ENCODE measurements at regions not wholly inside any gene's neighbourhood (a gene's known extent, or its start where the extent isn't known, plus 50 kb on each side); places are given as distances from the start of the nearest gene placed in this dataset.
"Not testable (repeated sequence)": the region's sequence is repeated elsewhere in the genome, so short reads cannot be mapped to it uniquely, and the experiment has no call there.

DNA sequence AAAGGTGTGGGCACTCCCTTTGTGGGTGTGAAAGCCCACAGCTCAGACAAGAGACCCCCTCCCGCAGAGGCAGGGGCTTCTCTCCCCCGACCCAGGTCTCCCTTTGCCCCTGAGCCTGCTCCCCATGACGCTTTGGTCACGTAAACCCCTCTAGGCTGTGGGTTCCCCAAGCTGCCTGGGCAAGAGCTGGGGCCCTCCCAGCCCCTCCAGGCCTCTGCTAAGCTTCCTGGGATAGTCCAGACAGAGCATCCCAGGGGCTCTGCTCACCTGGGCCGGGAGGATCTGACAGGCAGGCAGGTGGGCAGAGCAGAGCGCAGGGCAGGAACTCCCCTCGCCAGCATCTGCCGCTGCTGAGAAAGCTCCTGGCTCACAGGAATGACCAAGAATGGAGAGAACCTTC is 177.3 kb downstream of the BANP start:
- TF ChIP-seq, protein P1, sequence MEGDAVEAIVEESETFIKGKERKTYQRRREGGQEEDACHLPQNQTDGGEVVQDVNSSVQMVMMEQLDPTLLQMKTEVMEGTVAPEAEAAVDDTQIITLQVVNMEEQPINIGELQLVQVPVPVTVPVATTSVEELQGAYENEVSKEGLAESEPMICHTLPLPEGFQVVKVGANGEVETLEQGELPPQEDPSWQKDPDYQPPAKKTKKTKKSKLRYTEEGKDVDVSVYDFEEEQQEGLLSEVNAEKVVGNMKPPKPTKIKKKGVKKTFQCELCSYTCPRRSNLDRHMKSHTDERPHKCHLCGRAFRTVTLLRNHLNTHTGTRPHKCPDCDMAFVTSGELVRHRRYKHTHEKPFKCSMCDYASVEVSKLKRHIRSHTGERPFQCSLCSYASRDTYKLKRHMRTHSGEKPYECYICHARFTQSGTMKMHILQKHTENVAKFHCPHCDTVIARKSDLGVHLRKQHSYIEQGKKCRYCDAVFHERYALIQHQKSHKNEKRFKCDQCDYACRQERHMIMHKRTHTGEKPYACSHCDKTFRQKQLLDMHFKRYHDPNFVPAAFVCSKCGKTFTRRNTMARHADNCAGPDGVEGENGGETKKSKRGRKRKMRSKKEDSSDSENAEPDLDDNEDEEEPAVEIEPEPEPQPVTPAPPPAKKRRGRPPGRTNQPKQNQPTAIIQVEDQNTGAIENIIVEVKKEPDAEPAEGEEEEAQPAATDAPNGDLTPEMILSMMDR (IDR thresholded peaks at IDR 0.05; ENCODE audit: low read depth, low read length): no peak
- no peak for DNase-seq (ENCODE audit: extremely low read depth, low read depth)

DNA sequence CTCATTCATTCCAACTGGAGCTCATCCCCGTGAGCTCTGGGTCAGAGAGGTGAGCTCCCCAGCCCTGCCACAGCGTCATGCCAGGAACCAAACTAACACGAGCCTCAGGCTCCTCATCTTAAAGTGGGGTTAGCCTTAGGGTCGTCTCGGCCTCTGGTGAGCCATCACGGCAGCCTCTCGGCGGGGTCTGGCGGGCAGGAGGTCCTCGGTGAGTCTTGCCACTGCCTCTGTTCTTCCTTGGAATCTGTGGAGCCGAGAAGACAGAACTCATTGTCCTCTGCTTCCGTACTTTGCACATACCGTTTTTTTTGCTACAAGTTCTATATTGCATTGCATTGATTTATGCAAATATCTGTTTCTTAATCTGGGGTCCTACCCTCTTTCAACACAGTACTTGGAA is 177.9 kb downstream of the BANP start:
- DNase-seq (ENCODE audit: extremely low read depth, low read depth): not testable (repeated sequence)

DNA sequence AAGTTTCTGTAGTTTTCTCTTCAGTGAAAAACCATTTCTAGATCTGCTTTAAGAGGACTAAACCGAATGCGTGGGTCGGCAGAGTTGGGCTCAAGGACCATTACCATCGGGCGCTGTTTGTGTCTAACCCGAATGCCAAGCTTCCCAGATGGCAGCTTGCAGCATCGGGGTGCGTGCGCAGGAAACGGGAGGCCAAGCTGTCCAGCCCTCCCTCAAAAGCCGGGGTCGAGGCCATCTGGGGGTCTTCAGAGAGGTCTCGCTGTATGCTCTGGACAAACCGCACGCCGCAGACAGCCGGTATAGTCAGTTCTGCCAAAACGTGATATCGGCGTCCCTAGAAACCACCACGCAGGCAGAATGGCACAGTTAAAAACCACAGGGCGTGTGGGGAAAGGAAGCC is 178.8 kb downstream of the BANP start:
- TF ChIP-seq, protein P1 (IDR thresholded peaks at IDR 0.05; ENCODE audit: low read depth, low read length): no peak
- no peak for DNase-seq (ENCODE audit: extremely low read depth, low read depth)

DNA sequence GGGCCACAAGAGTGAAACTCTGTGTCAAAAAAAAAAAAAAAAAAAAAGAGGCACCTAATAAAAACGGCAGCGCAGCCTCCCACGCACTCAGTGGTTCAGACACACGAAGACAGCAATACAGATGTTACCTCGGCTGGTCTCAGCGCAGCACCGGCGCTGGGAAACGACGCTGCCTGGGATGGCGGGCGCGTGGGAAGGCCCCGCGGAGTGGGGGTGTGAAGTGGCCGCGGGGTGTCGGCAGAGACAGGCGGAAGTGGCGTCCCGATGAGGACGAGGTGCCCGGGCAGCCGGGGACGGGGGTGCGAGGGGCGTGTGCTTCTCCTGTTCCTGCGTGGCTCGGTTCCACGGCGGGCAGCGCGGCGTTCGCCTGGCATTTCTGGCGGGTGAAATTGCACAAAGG is 179.4 kb downstream of the BANP start:
- TF ChIP-seq, protein P1 (IDR thresholded peaks at IDR 0.05; ENCODE audit: low read depth, low read length): no peak
- no peak for DNase-seq (ENCODE audit: extremely low read depth, low read depth)

DNA sequence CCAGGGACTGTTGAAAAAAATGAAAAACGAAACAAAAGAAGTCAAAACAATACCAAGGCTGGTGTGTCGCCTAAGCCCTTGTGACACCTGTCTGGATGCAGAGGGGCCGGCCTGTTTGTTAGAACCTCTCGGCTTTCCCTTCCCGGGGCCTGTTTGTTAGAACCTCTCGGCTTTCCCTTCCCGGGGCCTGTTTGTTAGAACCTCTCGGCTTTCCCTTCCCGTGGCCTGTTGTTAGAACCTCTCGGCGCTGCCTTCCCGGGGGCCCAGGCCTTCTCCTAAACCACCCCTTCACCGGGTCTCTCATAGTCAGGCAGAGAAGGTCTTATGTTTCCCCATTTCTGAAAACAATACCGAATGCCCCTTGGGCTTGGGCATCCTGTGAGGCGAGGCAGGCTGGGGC is 180.0 kb downstream of the BANP start:
- TF ChIP-seq, protein P1 (IDR thresholded peaks at IDR 0.05; ENCODE audit: low read depth, low read length): no peak
- no peak for DNase-seq (ENCODE audit: extremely low read depth, low read depth)

DNA sequence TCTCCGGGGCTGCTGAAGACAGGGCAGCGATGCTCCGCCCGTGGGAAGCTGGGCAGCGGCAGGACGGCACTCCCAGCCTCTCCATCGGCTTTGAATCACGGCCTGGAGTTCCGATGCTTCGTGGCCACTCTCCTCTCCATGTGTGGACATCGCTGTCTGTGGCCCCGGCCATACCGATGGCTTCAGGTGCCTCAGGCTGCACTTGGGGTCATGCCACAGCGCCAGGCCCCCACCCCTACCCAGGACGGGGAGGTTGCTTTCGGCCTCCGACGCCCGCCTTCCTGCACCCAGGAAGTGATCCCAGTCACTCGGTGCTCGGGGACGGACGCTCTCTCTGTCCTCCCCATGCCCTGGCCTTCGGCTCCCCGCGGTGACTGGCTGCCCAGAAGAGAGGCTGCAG is 180.7 kb downstream of the BANP start:
- TF ChIP-seq, protein P1 (IDR thresholded peaks at IDR 0.05; ENCODE audit: low read depth, low read length): no peak
- no peak for DNase-seq (ENCODE audit: extremely low read depth, low read depth)

DNA sequence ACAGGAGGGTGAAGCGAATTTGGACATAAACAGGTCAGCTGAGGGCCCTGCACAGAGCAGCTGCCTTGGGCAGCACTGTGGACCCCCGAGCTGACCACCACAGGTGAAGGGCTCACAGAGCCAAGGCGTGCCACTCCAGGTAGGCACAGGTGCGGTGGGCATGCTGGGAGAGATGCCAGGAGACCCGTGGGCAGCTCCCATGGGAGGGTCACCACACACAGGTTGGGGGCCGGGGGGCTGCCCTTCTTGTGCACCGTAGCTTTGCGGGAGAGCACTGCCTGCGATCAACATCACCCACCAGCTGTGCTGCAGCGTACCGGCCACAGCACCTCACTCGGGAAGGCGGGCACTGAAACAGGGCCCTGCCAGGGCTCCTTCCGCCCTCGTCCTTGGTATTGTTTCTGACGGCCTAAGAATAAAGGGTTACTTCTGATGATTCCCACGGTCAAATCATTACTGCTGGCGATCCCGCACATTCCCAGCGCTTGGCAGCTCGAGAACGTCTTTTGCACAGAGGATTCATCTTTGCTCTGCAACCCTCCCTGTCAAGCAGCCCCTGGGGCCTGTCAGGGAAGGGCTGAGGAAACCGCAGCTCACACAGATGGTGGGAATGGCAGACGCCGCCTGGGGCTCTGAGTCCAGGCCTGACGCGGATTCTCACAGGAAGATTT is 181.7 kb downstream of the BANP start:
- TF ChIP-seq, protein P1 (IDR thresholded peaks at IDR 0.05; ENCODE audit: low read depth, low read length): no peak
- DNase-seq (ENCODE audit: extremely low read depth, low read depth): no peak

DNA sequence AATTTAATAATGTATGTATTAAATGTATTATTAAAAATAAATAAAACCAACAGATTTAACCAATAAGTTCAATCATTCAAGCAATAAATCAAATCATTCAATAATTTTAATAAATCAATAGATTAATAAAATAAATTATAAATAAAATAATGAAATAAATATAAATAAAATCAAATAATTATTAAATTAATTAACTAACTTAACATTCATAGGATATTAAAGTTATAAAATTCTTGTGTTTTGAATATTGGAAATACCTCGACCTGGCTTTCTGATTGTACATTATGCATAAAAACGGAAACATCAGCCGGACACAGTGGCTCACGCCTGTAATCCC is 182.2 kb downstream of the BANP start:
- DNase-seq (ENCODE audit: extremely low read depth, low read depth): no peak
- TF ChIP-seq, protein P1 (IDR thresholded peaks at IDR 0.05; ENCODE audit: low read depth, low read length): no peak

DNA sequence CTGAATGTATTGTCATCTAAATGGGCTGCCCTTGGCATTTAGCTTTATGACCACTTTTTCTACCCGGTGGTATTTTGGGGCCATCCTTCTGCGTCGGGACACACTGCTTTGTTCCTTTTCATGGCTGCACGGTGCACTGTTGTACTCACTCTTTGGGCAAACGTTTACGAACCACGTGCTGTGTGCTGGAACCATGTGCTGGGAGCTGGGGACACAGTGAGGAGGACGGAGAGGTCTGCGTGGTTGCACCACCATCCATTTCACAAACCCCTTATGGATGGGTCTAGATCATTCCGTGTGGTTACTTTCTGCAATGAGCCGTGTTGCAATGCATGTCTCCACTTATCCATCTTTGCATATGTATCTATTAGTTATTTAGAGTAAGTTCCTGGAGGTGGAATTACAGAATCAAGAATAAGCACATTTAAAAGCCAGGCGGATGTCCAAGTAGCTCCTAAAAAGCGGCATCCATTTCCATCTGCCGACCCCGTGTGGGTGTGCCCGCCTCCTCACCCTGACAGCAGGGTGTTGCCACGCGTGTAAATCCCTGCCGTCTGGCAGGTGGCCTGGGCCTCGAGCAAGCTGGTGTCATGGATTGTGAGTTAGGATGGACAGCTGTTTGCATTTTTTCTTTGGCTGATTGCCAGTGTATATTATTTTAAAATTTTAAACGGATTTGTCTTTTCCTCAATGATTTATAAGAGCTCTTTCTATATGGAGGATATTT is 183.1 kb downstream of the BANP start:
- not testable (repeated sequence) for DNase-seq (ENCODE audit: extremely low read depth, low read depth)

DNA sequence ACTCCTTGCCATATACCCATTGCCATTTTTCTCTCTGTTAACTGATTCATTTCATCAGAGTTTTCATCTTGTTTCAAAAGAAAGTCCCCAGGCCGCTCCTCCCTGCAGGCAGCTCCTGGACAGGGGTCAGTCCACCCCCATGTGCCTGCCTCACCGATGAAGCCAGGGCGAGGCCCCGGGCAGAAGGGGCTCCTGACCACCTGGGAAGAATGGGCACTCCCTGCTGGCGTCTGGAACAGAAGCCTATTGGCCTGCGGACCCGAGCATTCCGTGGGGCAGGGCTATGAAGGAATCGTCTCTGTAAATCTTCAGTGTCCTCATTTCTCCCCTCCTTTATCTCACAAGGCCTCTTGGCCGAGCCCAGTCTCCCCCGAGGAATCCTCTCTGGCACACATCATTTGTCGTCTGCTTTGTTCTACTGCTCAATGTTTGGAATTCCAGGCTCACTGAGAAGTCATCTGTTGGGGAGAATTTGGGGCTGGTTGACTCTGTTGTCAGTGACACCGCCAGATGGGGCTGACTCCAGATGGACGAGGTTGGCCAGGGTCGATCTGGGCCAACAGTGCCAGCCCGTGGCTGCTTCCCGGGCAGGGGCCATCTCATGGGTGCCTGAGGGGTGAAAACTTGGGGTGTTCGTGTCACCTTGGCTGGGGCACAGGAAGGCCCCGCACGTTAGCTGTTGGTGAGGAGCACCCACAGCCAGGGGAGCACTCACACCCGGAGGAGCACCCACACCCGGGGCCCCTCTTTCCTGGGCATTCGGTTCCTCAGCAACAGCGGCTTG is 183.9 kb downstream of the BANP start:
- DNase-seq (ENCODE audit: extremely low read depth, low read depth): not testable (repeated sequence)
